COLO668 (cell line): ENCODE measurements at regions not wholly inside any gene's neighbourhood (a gene's known extent, or its start where the extent isn't known, plus 50 kb on each side); places are given as distances from the start of the nearest gene placed in this dataset.
A peak's percentile ranks its signal among the peaks of the same experiment; 100 is the strongest.
"Not testable (repeated sequence)": the region's sequence is repeated elsewhere in the genome, so short reads cannot be mapped to it uniquely, and the experiment has no call there.

Experiments
- DNase-seq: peaks from one replicate; lab custom pipeline; 2025; ENCODE audit not compliant: unreplicated experiment; lab: John Stamatoyannopoulos, UW

DNA sequence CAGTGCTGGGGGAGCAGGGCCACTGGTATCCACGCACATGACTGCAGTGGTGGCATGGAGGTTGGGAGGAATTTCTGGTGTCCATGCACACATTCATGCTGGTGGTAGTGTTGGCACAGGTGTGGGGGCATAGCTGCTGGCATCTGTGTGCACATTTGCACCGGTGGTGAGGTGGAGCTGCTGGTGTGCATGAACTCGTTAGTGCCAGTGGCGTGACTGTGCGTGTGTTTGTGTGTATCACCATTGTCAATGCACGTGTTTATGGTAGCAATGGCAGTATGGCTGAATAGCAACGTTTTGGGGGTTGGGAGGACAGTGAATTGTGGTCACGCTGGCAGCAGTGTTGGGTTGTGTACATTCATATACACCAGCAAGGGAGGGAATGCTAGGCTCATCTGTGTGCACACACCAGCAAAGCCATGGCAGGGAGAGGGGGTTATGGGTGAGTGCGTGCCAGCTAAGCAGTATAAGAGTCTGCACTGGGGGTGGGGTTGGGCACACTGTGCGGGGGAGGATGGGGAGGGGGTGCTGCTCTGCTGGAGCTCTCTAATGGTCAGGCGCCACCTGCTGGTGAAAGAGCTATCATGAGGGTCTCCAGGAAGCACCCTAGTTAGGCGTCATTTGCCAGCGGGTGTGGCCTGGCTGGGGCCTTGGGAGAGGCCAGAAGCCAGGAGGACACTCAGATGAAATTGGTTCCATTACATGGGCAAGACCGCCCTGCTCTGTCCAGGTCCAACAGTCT is 626.1 kb upstream of the ID4 start:
- peak; percentile 16 for DNase-seq

DNA sequence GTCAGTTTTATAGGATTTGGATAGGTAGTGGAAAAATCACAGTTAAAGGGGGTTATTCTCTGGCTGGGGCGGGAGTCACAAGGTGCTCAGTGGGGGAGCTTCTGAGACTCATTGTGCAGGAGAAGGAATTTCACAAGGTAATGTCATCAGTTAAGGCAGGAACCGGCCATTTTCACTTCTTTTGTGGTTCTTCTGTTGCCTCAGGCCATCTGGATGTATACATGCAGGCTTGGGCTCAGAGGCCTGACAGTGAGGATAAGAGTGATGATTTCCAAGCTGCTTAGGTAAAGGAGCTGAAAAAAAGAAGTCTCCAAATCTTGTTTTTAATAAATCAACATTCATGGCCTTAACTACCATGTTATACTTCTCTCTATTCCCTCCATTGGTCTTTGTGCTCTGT is 622.9 kb upstream of the ID4 start:
- no peak for DNase-seq

DNA sequence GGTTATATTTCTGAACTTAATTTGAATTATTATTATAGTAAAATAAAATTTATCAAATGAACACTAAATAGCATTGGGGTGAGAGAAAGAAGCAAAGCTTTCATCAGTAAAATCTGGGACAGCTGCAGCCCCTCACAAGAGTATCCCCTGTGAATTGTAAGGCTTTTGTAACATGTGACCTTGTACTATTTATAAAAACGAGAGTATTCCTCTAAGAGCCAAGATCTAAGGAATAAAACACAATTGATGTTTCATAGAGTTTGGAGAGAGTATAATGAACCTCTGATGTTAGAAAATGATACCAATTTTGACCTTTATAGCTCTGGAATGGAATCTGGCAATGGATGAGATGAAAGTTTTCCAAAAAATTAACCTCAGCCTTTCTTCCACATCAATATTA is 617.2 kb upstream of the ID4 start:
- DNase-seq = no peak

DNA sequence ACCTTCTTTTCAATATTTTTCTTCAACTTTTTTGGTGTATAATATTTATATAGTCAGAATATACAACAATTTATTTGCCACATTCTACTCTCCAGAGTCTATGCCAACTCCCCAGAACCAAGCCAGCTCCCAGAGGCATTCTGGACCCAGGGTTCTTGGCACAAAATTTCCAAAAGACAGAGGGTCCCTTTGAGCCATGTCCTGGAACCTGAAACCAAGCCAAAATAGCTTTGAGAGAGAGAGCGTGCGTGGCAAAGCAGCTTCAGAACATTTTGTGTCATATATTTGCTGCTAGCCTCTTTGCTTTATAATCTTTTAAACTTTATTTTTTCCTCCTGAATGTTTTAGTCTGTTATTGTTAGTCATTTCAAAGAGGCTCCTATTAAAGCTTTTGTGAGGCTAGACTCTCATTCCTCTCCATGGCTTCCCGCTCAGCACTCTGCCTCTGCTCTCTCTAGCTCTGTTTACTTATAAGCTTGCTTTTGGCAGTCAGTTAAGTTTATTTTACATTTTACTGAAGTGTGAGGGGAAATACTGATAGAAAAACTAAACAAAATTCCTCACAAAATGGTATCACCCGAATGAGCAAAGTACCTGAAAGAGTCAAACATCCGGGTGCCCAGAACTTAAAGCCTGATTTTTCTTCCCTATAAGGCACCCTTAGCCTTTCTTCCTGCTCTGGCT is 605.1 kb upstream of the ID4 start:
- no peak for DNase-seq

DNA sequence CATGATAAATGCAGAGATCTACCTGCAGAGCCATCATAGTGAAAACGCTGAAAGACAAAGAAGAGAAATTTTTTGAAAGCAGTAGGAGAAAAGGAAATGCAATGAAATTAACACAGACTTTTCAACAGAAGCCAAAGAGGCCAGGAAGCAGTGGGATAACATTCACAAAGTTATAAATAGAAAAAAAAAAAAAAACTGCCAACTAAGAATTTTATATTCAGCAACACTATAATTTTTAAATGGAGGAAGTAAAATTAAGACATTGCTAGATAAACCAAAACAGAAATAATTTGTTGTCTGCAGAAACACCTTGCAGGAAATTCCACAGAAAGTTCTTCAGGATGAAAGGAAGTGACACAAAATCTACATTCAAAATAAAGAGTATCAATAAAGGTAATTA is 591.5 kb upstream of the ID4 start:
- no peak for DNase-seq

DNA sequence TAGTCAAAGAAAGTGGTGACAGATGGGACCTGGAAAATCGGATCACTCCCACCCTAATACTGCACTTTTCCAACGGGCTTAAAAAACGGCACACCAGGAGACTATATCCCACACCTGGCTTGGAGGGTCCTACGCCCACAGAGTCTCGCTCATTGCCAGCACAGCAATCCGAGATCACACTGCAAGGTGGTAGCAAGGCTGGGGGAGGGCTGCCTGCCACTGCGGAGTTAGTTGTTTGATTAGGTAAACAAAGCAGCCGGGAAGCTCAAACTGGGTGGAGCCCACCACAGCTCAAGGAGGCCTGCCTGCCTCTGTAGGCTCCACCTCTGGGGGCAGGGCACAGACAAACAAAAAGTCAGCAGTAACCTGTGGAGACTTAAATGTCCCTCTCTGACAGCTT is 590.0 kb upstream of the ID4 start:
- not testable (repeated sequence) for DNase-seq

DNA sequence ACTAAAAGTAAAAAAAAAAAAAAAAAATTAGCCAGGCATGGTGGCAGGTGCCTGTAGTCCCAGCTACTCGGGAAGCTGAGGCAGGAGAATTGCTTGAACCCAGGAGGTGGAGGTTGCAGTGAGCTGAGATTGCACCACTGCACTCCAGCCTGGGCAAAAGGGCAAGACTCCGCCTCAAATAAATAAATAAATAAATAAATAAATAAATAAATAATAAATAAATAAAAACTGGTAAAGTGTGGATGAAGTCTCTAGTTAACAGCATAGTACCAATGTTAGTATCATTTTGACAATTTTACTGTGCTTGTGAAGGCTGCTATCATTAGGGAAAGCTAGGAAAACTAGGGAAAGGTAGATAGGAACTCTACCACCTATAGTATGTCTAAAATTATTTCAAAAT is 581.0 kb upstream of the ID4 start:
- not testable (repeated sequence) for DNase-seq

DNA sequence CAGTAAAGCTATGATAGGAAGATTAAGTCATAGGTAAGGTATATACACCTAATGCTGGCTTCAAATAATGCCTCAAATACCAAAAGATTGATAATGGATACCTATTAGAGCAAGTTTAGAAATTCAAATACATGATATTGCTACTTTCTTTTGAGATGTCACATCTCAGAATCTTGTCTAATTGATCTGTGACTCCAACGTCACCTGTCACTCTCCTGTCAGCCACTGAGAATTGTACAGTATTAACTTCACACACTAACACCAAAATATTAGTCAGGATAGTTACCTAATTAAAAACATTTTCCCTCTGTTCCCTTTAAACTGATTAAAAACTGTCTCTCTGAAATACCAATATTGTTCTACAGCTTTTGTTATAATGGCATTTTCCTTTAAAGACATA is 575.5 kb upstream of the ID4 start:
- no peak for DNase-seq

DNA sequence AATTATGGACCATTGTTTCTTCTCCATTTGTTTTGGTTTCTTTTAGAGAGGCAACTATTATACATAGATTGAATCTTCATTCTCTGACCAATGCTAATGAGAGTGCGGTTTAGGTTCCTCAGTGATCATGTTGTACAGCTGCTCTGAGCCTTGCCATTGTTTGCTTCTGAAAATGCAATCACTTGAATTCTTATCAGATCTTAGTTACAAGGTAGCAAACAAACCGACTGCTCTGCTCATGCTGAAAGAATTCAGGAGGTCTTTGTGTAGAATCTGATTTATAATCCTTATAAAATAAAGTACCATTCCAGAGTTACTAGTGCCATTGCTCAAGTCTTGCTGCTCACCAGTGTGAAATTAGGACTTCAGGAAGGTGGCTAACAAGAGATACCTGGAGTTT is 569.1 kb upstream of the ID4 start:
- no peak for DNase-seq

DNA sequence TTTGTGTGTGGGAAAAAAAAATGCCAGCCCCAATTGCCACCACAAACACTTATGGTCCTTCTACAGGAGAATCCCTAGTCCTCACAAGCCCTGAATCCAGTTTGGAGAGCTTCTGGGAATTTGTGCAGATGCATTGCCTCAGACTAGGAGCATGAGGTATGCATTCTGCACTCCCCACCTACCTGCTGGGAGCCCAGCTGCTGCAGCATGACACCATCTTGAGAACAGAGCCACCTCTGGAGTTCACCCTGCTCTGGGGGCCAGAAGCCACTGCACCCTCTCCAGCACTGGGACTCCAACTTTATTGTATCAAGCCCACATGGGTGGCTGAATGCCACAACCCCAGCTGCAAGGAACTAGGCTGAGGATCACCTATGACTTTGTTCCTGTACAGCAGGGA is 568.5 kb upstream of the ID4 start:
- DNase-seq = no peak

DNA sequence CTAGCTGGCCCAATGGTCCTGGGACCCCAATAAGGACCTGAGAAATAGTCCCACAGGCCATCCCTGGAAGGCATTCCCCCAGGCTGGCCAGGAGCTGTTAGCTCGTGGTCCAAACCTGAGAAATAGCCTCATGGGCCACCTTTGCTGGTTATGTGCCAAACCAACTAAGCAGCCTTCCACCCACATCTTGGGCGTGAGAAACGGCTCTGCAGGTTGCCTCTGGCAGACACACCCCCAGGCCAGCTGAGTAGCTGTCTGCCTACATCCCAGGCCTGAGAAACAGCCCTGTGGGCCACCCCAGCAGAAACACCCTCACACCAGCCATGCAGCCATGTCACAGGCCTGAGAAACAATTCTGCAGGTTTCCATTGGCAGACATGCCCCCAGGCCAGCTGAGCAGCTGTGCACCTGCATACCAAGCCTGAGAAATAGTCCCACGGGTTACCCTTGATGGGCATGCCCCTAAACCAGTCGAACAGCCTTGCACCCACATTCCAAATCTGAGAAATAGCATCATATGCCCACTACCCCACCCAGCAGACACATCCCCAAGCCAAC is 567.8 kb upstream of the ID4 start:
- no peak for DNase-seq

DNA sequence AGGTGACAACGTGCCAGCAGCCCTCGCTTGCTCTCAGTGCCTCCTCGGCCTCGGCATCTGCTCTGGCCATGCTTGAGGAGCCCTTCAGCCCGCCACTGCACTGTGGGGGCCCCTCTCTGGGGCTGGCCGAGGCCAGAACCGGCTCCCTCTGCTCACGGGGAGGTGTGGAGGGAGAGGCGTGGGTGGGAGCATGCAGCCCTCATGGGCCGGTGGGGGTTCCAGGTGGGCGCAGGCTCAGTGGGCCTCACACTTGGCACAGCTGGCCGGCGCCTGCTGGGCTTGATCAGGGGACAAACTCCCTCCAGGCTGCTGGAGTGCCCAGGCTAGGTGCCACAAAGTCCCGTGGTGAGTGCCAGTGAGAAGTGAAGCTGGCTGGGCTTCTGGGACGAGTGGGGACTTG is 566.6 kb upstream of the ID4 start:
- DNase-seq = no peak

DNA sequence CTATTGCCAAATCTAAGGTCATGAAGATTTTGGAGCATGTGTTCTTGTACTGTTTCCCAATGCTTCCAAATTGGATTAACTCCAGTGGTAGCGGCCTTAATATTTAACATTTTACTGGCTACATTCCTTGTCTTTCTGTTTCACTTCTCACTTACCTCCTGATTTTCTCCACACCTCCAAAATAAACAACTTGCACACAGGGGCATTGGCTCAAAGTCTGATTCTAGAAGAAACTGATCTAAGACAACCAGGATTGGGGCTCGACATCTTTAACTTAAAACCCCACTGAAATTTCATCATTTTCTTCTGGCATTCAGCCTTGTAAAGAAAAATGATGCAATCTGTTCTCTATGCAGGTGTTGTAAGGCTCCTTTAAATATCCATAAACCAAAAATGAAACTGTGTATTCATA is 557.9 kb upstream of the ID4 start:
- DNase-seq = no peak

DNA sequence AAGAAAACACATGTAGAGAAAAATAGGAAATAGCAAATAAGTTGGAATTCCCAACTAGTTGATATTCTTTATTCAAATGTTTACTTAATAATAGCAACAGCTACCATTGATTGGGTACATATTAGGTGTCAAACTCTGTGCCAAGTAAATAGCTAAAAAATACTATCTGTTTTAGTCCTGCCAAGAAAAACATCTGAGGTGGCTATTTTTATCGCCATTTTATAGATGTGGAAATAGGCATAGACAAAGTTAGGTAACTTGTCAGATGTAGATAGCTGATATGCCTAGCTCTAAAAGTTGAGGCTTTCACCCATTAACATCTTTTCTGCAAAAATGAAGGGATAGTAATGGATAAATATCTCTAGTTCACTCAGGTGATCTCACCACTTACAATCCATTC is 549.2 kb upstream of the ID4 start:
- DNase-seq = no peak

DNA sequence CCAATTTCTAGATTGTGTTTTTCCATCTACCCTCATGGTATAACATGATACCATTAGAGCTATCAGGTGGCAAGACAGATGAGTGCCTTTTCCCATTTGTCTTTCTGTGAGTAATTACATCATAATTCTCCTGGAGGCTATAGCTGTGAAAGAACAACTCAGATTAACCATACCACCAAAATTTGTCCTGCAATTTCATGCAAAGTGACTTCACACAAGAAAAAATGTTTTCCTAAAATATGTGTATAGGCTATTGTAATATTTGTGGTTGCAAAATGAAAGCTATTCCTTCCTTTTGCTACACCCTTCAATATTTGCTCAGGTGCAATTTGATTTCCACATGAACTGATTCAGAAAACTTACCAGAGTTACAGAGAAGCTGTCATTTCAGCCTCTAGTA is 547.7 kb upstream of the ID4 start:
- DNase-seq = no peak

DNA sequence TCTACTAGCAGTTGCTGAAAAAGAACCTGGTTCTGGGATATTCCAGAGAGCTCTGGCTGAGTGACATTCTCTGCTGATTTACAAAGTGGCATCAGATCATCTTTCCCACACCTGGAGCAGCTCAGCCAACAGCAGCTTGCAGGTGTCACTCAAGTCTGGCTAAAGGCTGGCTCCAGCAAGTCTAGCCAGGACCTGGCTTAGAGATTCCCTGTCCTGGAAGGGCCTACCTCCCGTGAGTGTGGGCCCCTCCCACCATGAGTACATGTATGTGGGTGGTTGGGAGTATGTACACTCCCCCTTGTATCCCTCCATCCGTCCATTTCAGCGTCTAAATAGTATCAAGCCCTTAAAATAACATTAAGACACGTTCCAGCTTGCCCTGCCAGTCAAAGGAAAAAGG is 539.3 kb upstream of the ID4 start:
- peak; percentile 55 for DNase-seq

DNA sequence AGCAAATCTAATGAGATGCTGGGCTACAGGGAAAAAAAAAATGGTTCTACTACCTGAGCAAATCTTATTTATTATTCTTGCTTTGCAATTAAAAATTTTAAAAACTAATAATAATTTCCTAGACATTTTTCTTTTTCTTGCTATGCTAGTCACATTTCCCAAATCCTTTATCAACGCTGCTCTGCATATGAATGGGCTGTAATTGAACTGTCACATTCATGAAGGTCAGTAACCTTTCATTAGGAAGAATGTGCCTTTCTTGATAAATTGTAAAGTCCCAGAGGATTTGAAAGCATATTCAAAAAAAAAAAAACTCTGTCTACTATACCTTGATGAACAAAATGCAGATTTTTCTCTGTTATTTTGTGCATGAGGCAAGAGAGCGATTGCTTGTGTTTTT is 538.7 kb upstream of the ID4 start:
- no peak for DNase-seq

DNA sequence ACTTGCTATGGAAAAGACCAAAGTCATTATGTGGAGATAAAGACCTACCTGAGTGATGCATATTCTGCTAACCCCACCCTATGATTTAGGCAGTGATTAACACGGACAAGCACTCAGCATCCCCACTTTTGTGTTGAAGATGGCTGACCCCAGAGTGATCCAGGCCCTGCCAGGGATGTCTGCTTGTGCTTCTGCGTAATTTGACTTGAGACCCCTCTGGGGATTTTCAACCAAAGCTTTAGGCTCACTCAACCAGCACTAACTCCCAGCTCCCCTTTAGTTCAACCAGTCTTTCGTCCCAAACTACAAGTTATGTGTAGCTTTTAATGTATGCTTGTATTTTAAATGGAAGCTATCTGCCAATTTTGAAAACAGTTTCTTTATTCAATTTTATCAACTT is 538.0 kb upstream of the ID4 start:
- no peak for DNase-seq

DNA sequence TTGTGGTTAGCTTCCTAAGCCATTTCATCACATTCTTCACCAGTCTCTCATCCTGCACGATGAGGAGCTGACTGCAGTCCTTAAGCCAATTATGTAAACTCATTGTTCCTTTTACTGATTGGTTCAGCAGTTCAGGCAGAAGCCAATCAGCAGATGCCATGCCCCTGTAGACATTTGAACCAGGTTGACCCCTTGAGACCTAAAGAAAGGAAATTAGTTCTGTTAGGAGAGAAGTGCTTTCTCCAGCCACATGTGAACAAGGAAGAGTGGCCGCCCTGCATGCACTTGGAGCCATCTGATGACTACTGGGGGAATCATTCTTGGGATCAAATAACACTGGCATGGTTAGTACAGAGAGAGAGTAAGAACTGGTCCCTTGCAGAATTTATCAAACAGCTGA is 535.2 kb upstream of the ID4 start:
- peak; percentile 2 for DNase-seq

DNA sequence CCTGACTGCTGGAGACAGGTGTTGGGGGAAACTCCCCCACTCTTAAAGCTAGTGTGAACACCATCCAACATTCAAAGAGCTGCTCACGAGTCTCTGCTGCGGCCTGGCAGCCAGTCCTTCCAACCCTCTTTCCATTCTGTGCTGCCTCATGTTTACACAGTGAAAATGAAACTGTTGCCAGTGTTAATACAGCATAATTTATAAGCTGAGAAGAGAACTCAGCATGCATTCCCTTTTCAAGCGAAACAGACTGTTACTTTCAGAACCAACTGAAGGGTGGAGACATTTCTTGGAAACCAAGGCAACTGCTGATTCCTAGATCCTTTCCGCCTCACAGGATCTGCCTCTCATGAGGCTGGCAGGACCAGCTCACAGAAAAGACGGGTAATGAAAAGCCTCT is 533.8 kb upstream of the ID4 start:
- DNase-seq = peak; percentile 53

DNA sequence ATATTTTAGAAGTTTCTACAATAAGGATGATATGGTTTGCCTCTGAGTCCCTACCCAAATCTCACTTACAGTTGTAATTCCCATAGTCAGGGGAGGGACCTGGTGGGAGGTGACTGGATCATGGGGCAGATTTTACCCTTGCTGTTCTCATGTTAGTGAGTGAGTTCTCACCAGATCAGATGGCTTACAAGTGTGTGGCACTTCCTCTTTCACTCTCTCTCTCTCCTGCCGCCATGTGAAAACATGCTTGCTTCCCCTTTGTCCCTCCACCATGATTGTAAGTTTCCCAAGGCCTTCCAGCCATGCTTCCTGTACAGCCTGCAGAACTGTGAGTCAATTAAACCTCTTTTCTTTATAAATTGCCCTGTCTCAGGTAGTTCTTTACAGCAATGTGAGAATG is 527.5 kb upstream of the ID4 start:
- no peak for DNase-seq

DNA sequence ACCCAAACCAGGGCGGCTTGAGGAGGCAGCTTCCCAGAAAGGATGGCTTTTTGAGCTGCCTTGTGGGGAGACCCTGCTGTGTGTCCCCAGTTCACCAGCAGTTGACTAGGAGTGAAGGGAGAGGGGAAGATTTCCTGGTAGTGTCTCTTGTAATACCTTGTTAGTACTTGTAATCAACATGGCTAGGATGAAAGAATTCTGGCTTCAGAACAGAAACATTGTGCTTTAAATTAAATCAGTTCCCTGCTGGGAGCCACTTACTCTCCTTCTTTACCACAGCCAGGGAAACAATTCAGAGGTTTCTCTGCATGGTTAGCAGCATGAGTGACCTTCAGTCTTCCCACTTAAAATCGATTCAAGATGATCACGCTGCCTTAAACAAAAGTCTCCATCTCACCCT is 525.4 kb upstream of the ID4 start:
- no peak for DNase-seq
